HG03280 (cell line): ENCODE measurements at regions not wholly inside any gene's neighbourhood (a gene's known extent, or its start where the extent isn't known, plus 50 kb on each side); places are given as distances from the start of the nearest gene placed in this dataset.
"Not testable (repeated sequence)": the region's sequence is repeated elsewhere in the genome, so short reads cannot be mapped to it uniquely, and the experiment has no call there.

Source experiments
- ATAC-seq: cut with Tn5 transposase; IDR thresholded peaks from one replicate; pipeline ENCODE4 v1.9.1; 2021; ENCODE audit warnings: mild to moderate bottlenecking, moderate library complexity; ENCODE audit not compliant: unreplicated experiment

DNA sequence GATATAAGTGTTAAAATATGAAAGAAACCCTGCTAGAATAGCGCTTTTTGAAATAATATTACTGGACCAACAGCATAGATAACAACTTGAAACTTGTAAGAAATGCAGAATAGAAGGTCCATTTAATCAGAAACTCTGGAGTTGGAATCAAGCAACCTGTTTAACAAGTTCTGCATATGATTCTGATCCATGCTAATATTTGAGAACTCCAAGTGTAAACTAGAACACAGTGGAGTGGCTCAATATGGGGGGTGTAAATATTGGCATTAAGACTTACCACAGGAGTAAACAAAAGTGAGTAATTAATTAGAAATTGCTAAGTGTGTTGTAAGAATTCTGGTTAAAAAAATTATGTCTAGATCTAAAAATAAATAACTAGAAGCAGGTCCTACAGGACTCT, 151.2 kb downstream of the SLITRK1 start:
- ATAC-seq, result no peak

GRCh38 chr13:83730674-83731073, 151.6 kb downstream of the SLITRK1 start:
- ATAC-seq, result no peak

GRCh38 chr13:83722443-83722842, 159.8 kb downstream of the SLITRK1 start:
- ATAC-seq, result no peak

- no peak for ATAC-seq
Observed at GRCh38 chr13:83716121-83716520, 166.2 kb downstream of the SLITRK1 start.

DNA sequence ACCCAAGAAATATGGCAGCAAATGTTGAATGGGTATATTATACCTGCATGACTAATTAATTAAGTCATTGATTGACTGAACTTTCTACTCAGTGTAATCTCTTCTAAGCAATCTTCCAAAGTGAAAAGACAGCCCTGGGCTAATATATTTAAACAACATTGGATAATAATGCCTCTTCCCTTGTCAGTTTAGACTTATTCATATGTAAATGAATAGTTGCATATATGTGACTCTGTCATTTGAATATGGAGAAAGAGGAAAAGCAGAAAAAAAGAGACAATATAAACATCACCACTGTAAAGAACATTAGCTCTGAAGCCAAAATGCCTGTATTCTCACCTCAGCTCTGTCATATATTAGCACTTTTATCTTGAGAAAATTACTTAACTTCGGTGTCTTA, 168.0 kb downstream of the SLITRK1 start:
- no peak for ATAC-seq

DNA sequence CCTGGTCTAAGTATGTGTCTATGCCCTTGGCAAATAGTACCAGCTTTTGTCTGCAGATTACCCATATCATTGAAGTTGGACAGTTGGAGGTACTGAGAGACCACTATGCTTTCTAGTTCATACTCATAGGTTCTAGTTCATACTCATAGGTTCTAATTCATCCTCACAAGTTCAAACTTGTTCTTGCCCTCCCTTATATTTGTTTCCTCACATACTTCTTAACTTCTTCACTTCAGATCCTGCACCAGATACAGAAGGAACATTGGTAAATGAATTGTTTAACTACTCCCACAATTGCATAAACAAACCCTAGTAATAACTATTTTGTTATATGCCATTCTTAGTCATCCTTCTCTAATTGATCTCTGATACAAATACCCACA, 172.2 kb downstream of the SLITRK1 start:
- ATAC-seq, result no peak

DNA sequence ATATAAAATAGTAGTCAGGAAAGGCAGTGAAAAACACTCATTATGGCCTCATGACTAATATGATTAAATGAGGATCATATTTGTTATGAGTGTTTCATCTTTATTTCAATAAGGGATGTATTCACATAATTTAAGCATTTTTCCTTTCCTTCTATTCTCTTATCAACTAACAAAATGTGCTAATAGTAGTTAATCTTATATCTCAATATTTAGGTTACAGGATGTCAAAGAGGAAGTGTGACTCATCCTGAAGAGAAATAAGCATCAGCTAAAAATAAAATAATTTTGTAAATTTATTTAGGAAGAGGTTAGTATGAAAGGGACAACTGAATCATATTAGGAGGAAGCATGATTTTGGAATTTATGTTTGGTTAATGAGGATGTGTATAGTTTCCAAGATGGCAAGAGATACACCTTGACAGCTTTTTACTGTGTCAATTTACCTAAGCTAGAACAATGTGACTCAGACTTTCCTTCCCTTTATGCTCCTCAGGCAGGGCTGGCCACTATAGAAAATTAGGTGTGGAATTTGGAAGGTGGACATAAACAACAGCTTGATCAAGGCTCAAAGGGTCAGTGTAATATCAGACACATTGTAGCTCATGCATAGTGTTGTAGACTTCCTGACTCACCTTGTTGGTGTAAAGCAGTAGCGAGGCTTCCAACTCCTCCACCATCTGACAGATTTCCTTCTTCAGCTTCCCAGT, 172.7 kb downstream of the SLITRK1 start:
- ATAC-seq, result no peak

- no peak for ATAC-seq
Observed at GRCh38 chr13:83702021-83702420, 180.3 kb downstream of the SLITRK1 start.

DNA sequence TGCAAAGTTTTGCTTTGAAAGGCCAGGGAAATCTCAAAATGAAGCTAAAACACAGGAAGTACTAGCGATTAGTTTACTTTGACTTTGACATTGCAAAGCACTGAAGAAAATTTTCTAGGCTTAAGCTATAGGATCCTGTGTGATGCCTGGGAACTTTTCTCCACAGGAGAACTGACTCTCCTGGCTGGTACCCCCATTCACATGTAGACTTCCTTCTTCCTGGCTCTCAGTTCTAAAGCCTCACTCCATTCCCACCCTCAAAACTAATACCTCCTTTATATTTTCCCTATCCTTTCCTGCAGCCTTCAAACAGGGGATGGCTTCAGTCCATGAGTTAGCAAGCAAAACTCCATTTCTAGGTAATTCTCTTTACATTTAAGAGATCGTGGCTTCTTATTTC, 189.5 kb downstream of the SLITRK1 start:
- ATAC-seq, result no peak

GRCh38 chr13:83691966-83692365, 190.3 kb downstream of the SLITRK1 start:
- ATAC-seq, result no peak

DNA sequence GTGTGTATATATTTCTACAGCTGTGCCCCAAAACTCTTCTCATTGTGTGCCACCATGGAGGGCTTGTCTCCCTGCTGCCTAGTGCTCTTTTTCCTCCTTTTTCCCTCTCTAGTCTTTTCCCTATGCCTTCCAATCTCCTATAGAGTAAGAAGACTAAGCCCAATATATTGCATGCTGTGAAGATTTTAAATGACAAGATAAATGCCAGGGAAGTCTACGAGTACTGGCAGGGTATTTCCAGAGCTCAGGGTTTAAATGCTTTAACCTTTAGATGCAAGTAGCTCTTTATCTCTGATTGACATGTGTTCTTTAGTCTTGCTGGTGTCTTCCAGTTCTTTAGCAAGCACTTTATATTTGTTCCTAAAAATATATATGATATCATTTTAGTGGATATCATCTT, 200.7 kb downstream of the SLITRK1 start:
- ATAC-seq, result no peak

DNA sequence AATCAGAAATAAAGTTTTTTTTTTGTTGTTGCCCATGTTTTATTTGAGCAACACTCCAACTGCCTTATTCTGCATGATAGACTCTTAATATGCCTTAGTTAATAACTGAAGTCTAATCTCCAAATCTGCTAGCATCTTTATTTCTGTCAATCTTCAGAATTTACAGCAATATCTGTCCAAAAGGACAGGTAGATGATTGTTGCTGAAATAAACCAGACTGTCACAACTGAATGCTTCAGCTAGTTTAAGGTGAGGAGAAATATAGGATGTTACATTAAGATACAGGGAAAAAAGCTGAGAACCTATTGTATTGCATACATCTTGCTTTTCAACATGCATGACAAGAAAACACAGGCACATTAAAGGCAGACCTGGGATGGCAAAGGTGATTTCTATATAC, 204.3 kb downstream of the SLITRK1 start:
- ATAC-seq, result no peak

GRCh38 chr13:83672612-83673011, 209.7 kb downstream of the SLITRK1 start:
- ATAC-seq, result no peak

DNA sequence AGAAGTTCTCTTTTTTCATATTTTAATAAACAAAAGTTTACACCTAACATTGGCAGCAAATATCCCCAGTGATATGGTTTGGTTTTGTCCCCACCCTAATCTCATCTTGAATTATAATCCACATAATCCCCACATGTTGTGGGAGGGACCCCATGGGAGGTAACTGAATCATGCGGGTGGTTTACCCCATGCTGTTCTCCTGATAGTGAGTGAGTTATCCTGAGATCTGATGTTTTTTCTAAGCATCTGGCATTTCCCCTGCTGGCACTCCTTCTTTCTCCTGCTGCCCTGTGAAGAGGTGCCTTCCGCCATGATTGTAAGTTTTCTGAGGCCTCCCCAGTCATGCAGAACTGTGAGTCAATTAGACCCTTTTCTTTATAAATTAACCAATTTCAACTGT, 214.7 kb downstream of the SLITRK1 start:
- ATAC-seq, result no peak

GRCh38 chr13:83666141-83666540, 216.1 kb downstream of the SLITRK1 start:
- no peak for ATAC-seq

DNA sequence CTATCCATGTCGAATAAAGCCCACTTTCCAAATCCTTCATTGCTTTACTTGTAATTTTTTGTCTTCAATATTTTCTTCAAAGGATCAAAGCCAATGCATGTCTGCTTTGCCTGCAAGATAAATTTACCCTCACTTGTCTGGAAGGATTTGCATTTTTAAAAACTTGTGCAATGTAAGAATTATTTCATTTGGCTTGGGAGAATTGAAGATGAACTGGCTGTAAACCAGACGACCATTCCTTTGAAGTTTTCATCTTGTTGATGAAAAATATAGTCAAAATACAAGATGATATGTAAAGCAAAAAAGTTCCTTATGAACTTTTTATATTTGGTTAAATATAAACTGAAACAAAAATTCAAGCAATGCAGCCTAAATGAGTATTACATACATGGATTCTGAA, 225.0 kb downstream of the SLITRK1 start:
- ATAC-seq, result no peak

- not testable (repeated sequence) for ATAC-seq
Observed at GRCh38 chr13:83642617-83643016, 239.7 kb downstream of the SLITRK1 start.

DNA sequence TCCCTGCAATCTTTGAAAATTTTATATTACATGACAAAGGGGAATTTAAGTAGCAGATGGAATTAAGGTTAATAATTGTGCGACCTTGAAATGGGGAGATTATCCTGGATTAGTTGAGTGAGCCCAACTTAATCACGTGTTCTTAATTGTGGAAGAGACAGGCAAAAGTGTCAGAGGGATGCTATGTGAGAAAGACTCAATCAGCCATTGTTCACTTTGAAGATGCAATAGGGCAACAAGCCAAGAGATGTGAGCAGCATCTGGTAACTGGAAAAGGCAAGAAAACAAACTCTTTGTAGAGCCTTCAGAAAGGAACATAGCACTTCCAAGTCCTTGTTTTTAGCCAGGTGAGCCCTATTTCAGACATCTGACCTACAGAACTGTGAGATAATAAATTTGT, 247.7 kb downstream of the SLITRK1 start:
- ATAC-seq, result no peak

DNA sequence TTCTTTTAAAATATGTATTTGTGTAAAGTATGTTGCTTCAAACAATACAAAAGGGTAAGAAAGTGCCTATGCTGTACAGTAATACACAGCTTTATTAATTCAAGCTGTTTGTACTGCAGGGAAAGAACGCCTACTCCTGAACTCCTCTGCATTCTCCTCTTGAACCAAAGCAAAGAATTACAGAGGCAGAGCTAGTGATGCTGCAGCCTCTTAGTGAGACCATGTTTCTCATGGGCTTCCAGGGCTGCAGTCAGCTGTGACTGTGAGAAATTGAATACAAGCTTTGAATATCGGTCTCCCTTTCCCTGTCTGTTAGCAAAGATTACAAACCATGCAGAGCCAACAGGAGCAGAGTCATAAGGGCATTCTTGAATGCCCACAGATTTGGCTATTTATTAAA, 248.5 kb downstream of the SLITRK1 start:
- no peak for ATAC-seq

DNA sequence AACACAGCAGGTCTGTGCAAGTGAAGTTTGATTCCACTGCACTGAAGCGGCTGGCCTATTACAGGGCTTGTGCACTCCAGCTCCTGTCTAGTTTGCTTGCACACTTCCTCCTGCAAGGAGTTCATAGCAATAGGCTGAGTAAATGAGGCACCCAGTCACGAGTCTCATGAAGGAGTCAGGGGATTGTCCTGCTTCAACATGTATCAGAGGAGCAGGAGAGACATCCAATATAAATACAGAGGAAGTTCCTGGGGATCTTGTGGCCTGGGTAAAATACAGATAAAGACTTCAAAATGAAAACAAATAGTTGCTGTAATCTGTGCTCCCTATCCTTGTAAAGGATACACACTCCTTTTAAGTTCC, 259.9 kb downstream of the SLITRK1 start:
- ATAC-seq, result no peak

DNA sequence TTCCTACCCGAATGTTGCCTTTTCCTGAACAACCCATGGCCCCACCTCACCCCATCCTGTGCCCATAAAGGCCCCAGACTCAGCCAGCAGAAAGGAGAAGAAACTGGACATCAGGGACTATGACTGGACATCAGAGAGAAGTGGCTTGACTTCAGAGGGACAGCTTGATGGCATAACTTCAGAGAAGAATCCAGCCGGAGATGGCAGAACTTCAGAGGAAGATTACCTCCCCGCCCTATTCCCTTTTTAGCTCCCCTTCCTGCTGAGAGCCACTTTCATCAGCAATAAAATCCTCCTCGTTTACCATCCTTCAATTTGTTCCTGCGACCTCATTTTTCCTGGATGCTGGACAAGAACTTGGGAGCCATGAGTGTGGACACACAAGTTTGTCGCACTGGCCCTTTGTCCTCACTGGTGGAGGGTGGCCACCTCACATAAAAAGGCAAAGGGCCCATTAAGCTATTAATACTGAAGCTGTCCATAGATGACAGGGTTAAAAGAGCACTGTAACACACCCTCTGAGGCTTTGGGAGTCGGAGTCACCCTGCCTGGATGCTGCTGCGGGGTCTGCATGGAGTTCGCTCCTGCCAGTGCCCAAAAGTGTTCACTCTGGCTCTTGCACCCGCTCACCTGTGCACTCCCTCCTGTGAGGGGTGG, 260.4 kb downstream of the SLITRK1 start:
- no peak for ATAC-seq

- no peak for ATAC-seq
Observed at GRCh38 chr13:83620530-83621220, 261.6 kb downstream of the SLITRK1 start.
